HG03039 (cell line): ENCODE measurements at regions not wholly inside any gene's neighbourhood (a gene's known extent, or its start where the extent isn't known, plus 50 kb on each side); places are given as distances from the start of the nearest gene placed in this dataset.

Source experiments
- ATAC-seq: cut with Tn5 transposase; IDR thresholded peaks from one replicate; pipeline ENCODE4 v1.9.1; 2021; ENCODE audit warnings: mild to moderate bottlenecking, moderate library complexity; ENCODE audit not compliant: unreplicated experiment

DNA sequence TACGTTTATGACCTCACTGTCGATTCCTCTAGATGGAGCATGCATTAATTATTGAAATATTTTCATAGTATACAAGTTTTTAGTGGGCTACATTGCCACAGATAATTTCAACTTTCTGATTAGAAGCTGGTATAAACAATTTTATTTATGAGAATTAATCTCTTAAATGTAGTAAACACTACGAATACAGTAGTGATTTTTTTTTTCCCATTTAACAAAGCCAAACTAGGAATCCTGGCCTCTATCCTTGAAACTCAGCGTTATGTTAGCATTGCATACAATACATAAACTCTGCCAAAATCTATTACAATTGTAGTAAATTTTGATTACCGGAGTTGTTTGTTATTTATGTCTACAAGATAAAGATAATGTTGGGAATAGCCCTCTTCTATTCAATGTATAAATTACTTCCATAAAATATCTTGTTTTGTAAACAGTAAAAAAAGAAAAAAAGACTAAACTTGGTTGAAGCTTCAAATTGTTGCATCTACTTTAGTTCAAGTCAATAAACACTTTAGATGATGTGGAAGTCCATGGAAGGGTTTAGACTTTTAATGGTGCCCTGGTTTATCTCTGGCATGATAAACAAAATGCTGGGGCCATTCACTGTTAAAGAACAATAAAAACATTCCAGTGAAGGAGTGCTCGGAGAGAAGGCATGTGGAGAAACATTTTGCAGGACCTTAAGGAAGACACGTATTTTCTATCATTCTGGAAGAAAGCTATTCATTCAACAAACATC is 77.3 kb upstream of the NR2F2 start:
- no peak for ATAC-seq

DNA sequence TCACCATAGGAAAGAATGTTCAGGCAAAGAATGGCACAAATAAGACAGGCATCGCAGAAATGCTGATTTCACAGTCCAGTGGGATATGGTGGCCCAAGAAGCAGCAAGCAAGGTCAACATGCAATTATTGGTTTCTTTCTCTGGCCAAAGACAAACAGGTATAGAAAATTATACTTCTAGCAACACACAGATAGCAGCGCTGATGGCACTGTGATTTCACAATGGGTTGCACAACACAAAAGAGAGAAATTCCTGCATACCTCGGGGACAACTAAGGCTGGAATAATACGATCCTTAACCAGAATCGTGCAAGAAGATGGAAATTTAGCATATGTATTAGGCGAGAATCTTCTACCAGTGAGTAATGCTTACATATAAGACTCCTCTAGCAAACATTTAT is 76.3 kb upstream of the NR2F2 start:
- ATAC-seq = no peak

DNA sequence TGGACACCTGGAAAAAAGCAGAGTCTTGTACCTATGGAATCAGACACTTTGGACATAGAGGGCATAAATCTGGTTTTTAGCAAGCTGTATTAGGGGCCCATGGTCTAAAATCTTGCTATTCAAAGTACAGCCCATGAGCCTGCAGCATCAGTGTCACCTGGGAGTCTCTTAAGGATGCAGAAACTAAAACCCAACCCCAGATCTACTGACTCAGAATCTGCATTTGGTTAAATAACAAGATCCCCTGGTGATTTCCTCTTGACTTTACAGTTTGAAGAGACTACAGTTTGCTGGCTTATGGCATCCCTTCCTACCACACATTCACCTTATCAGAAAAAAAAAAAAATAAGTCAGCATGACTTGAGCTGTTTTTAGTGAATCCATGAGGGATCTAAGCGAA is 74.9 kb upstream of the NR2F2 start:
- ATAC-seq = no peak

DNA sequence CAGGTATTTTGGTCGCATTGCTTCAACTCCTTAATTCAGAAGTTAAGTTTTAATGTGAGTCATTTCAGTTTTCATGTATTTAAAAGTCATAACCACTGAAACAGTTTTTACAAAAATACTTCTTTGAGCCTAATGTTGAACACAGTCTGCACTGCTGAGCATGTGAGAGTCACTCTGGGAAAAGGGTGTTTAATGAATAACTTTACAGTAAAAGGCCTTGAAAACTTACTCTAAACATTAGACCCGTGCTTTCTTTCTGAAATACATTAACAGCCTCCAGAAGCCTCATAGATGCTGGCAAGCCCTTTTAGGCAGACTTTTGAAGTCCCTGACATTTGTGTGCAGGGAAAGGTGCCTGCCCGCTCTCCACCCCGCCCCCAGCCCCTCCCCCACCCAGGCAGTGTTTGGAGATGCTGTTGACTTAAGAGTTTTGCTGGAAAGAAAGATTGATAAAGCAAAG is 68.9 kb upstream of the NR2F2 start:
- no peak for ATAC-seq

- ATAC-seq = no peak
Observed at GRCh38 chr15:96262097-96262496, 68.4 kb upstream of the NR2F2 start.

DNA sequence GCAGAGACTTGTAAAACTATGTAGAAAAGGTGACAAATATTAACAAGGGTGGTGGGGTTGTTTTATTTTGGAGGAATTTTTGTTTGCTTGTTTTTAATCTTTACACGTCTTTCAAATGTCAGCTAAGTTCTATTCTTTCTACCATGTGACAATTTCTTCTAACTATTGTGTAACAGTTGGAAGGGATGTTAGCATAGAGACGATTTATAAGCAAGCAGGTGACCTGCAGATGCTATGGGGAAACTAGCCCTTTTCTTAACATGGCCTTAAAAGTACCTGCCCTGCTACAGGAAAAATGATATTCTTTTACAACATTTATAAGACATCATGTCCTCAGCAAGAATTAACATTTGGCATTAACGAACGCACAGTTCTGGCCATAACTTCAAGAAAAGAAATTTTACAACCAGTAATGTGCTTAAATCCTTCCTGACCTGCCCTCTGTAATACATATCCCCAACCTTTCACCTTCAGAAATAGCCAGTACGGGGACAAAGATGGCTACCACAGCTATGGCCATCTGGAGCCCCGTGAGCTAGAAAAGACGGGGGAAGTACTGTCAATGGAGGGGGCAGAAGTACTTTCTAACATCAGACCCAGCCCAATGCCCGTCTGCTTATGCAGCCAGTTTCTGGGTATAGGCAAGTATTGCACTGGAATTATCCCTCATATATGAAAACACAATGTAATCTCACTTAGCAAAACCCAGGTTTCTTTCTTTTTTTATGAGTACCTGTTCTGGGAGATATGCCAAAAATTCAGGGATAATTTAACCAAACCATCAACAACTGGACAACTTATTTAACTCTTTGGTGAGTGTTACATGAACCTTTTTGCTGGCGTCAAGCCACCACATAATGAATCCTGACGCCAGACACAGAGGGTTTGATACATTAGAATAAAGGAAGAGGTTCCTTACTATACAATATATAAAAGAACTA is 67.7 kb upstream of the NR2F2 start:
- no peak for ATAC-seq

GRCh38 chr15:96264351-96264798 is 66.1 kb upstream of the NR2F2 start:
- ATAC-seq = no peak

DNA sequence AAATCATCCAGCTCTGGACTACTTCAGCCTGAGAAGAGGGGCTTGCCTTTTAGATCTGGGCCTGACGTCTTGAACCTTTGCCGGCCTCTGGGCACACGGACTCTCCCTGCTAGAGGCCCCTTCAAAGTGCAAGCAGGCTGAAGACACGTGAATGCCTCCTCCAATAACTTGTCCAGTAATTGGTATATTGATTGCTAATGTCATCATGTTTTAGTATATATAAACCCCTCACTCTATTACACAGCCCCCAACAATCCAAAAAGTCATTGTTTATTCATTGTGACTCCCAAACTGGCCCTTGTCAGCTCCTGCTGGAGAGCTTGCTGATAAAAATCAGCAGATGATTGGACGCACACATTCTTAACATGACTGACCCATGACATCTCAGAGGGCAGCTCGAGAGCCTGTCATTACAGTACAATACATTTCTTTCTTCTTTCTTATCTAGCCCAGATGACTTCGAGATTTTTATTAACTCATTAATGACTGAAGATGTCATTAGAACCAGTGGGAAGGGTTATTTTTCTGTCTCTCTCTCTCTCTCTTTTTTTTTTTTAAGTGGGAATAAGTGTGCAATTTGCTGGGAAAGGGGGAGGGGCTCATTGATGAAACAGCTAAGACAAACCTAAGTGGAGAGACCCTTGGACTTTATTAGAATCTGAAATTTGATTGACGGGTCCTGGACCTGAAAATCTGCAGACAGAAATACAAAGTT is 65.5 kb upstream of the NR2F2 start:
- ATAC-seq = no peak

DNA sequence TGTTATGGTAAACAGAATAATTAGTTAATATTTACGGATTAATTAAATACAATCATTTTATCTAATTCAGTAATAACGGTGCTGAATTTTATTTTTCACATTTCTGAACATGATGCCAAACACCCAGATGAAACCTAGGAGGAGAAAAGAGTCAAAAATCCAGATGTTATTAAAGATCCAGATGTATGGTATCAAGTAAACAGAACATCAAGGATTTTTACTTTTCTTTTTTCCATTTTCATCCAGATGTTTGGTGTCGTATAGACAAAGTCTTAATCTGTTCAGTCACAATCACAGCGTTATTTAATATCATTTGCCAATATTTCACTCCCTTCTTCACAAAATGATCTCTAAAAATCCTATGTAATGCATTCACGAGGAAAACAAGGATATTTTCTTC is 64.0 kb upstream of the NR2F2 start:
- ATAC-seq = no peak

DNA sequence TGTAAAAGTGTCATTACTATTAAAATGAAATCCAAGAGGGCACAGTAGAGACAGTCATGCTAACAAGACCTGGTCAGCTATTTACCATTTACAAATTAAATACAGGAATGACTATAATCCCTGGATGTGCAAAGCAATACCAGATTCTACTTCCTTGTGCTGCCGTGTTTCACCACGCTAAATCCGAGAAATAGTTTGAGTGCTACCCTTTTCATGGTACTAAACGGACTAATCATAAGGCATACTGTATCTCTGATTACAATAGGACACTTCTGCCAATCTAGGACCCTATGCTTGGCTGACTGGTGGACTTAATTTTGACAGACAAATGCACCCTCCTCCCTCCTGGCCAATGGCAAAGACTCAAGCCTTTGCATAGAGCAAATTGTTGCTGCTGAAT is 63.0 kb upstream of the NR2F2 start:
- ATAC-seq = no peak

GRCh38 chr15:96268442-96269204 is 61.9 kb upstream of the NR2F2 start:
- ATAC-seq = no peak

DNA sequence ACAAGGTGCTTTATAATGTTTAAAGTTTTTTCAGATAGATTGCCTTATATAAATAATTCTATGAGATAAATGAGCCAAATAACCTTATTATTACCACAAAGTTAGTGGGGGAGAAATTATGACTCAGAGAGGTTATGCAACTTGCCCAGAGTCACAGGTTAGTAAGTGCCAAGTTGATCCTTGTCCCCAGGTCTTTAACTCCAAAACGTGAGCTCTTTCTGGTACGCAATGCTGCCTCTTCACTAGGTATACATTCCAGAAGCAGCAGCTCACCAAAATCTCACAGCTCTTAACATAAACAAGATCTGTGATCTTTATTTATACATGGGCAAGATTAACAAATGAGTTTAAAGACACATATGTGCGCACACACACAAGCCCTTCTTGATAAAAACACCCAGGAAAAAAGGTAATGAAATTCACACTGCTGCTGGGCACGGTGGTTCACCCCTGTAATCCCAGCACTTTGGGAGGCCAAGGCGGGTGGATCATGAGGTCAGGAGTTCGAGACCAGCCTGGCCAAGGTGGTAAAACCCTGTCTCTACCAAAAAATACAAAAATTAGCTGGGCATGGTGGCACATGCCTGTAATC is 59.8 kb upstream of the NR2F2 start:
- no peak for ATAC-seq

DNA sequence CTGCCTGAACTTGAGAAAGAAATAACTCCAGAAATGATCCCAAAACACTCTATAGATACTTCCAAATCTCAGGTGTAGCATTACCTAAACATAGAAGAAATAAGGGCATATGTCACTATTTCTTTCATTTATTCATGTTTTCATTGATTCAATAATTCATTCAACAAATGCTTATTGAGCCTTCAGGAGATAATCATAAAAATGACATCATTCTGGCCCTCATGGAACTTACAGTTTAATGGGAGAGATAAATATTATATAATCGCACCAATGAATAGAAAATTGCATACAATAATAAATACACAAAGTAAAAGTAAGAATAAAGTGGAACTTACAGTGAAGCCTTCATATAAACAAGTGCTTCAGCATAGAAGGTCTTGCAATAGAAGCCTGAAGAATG is 58.1 kb upstream of the NR2F2 start:
- ATAC-seq = no peak

DNA sequence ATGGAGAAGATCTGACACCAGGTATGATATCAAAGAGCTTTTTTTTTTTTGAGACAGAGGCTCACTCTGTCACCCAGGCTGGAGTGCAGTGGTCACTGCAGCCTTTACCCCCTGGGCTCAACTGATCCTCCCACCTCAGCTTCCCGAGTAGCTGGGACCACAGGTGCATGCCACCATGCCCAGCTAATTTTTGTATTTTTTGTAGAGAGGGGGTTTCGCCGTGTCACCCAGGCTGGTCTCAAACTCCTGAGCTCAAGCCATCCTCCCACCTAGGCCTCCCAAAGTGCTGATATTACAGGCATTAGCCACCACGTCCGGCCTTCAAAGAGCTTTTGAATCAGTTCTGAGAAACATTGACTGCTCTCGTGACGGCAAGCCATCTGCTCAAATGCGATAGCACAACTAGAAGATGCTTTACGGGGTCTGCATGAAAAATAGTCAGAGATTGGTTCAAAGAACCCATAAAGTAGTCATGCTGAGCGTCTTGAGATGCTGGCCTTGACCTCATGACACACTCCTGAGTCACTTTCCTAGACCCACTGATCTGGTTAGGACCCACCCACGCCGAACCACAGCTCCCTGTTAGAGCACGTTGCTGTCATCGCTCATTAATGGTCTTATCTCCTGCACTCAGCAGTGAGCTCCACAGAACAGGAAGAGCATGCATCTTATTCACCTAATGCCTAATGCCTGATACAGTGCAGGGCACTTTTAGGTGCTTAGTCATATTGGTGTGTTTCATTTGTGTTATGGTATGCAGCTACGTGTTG is 57.0 kb upstream of the NR2F2 start:
- ATAC-seq = no peak

GRCh38 chr15:96274087-96274440 is 56.4 kb upstream of the NR2F2 start:
- ATAC-seq = no peak

DNA sequence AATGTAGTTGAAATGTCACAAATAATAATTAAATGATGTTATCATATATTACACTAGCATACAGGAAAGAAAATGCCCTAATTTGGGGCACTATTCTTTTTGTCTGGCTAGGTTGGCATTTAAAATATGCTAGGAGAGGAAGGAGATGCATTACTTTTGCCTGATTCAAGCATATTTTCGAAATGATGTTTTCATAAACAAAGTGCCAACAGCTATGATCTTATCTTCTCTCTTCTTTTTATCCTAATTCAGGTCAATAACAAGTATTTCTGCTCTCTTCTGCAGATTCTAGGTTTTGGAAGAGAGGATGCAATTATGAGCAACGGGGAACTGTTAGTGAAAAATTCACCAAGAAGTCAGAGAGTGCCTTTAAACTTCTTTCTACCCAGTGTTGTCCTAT is 55.8 kb upstream of the NR2F2 start:
- no peak for ATAC-seq

DNA sequence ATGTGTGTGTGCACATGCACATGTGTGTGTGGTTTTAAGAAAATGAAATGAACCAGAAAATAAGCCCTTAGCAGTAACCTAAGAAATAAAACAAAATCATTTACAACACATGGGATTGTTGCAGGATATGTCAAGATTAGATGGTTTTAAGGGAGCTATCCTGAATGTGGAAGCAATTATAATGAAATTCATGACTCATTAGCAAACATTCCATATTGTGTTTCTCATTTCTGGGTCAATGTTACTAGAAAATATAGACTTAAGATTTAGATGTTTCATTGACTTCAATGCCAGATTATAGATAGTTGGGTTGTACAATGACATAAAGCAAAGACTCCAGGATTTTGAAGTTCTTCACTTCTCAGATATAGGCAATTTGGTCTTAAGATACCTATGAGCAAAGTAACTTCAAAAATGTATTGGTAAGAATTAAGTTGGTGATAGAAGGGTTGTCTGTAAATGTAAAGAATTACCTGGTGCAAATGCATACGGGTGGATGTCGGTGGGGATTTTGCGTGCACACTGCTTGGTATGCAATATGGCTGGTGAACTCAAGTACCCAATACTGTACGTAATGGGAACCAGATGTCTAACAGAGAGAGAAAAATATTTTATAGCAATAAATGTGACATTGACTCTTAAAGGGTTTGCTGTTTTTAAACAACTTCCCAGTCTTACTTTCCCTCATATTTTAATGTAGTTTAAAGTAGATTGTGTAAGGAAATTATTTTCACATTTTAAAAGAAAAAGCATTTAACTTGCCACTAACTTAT is 53.9 kb upstream of the NR2F2 start:
- ATAC-seq = no peak
